ENCODE measurements at regions not wholly inside any gene's neighbourhood (a gene's known extent, or its start where the extent isn't known, plus 50 kb on each side); places are given as distances from the start of the nearest gene placed in this dataset.
"Not testable (repeated sequence)": the region's sequence is repeated elsewhere in the genome, so short reads cannot be mapped to it uniquely, and the experiment has no call there.

- DNase-seq = no peak
These were observed 495.5 kb upstream of the SOX9 start for GRCh38 chr17:71625330-71625729.

- DNase-seq = no peak
These were observed 492.5 kb upstream of the SOX9 start for GRCh38 chr17:71628306-71628705.

DNA sequence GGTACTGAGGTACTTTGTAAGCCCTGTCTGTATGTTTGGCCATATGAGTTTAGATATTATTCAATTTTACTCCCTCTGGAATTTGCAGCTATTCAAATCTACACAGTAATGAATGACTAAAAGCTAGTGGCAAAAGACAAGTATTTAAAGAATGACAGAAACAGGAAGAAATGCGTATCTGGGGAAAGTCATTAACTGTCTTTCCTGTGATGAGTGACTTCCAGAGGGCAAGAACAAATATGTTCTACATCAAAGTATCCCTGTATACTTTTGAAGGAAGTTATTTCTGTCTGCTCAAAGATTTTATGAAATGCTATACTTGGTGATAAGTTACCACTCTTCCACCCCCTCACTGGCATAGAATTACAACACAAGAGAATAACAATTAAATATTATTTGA, 489.3 kb upstream of the SOX9 start:
- no peak for DNase-seq

DNA sequence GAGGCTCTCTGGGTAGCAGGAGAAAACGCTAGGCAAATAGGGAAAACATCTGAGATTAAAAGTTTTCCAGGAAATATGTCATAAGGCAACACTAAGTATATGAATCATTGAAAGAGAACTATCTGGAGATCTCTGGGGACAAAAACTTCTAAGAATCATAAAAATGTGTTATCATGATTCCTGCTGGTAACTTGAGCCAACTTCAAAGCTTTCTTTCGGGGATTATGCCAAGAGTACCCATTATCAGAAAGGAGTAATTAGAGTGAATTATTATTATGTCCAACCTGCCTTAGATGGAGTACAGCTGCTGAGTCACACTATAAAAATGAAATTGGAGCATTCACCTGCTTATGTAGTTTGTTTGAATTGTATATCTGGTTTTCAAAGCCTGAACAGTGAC, 488.5 kb upstream of the SOX9 start:
- no peak for DNase-seq

DNA sequence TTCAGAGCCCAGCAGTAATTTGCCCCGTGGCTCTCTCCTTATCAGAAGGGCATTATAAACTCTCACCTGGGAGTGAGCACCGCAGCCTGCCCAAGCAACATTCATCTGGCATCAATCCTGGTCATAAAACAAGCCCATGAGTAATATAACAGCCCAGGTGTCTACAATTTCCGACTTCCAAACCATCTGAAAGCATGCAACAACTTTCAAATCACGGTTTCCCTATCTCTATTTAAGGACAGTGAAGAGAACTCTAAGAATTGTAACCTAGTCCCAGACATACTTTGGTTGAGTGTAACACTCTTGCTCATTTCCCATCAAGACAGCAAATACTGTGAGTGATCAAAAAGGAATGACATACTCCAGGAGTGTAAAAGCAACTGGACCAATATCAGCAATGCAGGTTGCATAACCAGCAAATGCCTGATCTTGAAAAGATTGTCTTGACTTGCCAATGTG, 487.4 kb upstream of the SOX9 start:
- no peak for DNase-seq

GRCh38 chr17:71634376-71634775, 486.4 kb upstream of the SOX9 start:
- DNase-seq = no peak

DNA sequence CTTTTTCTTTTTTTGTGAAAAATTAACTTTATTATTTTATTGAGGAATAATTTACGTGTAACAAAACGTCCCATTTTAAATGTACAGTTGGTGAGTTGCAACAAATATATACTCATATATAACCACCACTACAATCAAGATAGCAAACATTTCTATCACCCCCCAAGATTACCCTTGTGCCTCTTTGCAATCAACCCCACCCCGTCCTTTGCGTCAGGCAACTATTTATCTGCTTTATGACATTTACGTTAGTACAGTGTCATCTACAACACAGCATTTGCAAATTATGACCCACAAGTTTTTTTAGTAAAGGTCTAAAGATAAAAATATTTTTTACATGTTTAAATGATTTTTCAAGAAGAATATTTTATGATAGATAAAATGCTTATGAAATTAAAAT, 485.6 kb upstream of the SOX9 start:
- DNase-seq = no peak

GRCh38 chr17:71636644-71637043, 484.2 kb upstream of the SOX9 start:
- no peak for DNase-seq

DNA sequence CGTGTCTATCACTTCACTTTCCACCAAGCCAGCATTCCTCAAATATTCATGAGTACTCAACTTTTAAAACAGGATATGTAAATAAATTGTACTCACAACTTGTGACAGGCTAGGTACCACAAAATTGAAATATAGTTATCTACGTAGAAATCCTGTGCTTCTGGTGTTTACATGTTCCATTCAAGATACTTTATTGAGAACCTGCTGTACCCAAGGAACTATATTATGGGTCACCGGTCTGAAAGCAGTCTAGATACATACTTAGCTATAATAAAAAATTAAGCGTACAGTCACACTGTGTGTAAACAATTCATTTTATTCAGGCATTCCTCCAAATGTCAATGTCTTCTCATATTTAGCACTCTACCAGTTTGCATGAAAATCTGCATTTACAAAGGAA, 482.2 kb upstream of the SOX9 start:
- no peak for DNase-seq

DNA sequence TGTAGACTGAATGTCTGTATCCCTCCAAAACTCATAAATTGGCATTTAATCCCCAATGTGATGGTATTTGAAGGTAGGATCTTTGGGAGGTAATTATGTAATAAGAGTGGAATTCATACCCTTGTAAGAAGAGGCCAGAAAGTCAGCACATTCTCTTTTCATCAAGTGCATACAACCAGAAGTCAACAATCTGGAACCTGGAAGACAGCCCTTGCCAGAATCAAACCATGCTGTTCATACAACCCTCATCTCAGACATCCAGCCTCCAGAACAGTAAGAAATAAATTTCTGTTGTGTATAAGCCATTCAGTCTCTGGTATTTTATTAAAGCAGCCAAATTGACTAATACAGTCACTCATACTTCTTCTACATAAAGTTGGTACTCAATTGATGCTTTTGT, 481.0 kb upstream of the SOX9 start:
- no peak for DNase-seq

GRCh38 chr17:71646890-71647289, 473.9 kb upstream of the SOX9 start:
- DNase-seq = not testable (repeated sequence)

DNA sequence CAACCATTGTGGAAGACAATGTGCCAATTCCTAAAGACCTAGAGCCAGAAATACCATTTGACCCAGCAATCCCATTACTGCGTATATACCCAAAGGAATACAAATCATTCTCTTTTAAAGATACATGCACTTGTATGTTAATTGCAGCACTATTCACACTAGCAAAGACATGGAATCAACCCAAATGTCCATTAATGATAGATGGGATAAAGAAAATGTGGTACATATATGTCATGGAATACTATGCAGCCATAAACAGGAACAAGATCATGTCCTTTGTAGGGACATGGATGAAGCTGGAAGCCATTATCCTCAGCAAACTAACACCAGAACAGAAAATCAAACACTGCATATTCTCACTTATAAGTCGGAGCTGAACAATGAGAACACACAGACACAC, 472.5 kb upstream of the SOX9 start:
- not testable (repeated sequence) for DNase-seq

GRCh38 chr17:71649941-71650350, 470.9 kb upstream of the SOX9 start:
- DNase-seq = no peak

DNA sequence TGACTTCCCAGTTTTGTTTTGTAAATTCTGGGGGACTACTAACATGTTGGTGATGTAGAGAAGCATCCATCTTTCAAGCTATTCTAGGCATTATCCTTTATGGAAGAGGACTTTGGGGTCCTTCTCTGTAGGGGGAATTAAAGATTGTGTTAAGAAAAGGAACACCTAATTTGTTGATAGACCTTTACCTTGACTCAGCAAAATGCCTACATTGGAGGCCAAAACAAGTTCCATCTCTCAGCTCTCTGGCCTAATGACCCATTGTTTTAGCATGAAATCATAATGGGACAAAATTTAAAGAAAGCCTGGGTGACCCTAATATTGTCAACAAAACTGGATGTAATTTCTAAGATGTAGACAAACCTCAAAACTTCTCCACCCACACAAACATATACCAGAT, 465.3 kb upstream of the SOX9 start:
- no peak for DNase-seq

DNA sequence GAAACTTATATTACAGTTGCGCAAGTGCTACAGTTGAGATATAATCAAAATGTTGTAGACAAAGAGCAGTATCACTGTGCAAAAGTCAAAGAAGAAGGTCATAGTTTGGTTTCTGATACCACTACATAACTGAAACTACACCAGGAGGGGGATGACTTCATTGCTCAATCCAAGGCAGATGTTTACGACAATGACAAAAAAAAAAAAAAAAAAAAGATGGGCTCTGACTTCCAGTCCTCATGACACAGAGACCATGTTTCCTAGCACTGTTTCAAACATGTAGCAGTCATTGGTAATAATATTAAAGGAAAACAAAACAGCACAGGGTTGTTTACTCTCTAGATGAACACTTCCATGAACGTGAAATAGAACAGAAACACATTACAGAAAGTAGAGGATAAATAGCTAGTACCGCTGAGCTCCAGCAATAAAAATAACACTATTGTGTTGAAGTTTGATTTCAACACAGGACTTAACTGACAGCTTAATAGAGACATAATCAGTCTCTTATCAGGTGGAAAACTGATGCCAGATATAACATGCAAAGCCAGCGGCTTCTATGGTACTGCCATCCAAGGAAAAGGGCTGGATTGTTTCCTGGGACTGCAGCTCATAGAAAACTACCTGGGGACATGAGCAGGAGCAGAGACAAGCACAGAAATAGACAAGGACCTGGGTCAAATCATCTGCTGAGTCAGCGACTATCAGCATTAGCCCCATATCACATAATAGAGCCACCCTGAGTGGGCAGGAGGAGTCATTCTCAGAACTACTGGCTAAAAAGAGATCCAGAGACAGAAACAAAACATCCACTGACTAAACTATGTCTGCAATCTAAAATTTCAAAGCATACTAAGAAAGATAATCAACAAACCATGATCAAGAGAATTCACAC, 463.6 kb upstream of the SOX9 start:
- DNase-seq = no peak

DNA sequence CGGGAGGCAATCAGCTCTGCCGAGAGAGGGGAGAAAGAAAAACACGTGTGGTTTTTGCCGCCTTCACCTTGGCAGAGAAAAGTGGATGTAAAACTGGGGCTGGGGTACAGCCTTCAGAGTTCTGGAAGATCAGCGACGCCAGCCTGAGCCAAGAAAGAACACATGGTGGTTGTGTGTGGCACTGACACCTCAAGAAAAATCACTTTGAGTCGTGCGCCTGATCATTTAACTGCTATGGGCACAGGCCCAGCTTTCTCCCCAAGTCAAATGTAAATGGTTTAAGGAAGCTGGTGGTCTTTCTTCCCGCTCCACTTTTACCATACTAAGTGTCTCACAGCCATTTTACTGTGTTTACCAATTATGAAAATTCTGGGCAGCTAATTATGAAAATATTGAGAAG, 461.8 kb upstream of the SOX9 start:
- no peak for DNase-seq

- no peak for DNase-seq
These were observed 456.0 kb upstream of the SOX9 start for GRCh38 chr17:71664861-71665260.

DNA sequence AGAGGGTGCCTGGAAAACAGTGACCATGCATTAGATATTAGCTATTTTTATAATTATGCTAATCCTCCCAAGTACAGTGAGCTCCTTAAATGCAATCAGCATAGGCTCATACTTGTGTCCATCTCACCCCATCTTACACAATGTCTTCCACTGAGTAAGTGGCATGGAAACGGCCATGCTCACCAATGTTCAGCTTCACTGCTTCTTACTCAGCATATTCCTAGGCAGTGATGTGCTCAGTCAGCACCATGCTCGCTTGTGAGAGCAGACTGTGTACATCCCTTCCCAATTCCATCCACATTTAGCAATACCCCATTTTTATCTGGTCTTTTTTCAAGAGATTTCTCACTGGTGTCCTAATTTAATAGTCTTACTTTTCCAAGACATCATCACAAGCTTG, 454.8 kb upstream of the SOX9 start:
- DNase-seq = no peak

DNA sequence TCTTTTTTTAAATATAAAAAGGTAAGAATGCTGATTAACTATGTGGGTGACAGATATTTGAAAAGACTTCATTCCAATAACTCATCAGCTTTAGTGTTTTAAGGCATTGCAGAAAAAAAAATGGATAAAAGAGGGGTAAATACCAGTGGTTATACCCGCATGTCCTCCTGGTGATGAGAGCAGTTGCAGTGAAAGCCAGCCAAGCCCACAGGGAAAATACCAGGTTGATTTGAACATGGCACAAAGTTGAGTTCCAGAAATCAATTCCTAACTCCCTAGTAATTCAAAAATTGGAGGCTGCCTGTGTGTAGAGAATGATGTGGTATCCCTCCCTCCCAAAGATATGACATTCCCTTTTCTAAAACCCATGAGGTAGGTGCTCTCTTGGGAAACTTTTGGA, 453.2 kb upstream of the SOX9 start:
- DNase-seq = no peak

DNA sequence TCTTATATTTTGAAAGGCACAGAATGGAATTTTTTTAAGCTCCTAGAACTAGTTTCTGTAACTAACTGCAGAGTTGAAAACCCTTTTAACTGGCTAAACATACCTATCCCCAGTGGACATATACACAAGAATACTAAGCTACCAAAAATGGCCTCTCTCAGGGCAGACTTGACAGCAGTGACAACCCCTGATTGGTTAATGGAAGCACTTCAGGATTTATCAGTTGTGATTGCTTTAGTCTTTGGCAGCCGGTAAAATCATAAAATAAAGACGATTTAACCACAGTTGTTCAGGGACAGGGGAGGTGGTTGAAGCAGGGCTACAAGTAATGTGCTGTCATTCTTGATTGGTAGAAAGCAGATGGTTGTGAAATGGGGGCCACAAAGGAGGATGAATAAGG, 452.0 kb upstream of the SOX9 start:
- DNase-seq = no peak

DNA sequence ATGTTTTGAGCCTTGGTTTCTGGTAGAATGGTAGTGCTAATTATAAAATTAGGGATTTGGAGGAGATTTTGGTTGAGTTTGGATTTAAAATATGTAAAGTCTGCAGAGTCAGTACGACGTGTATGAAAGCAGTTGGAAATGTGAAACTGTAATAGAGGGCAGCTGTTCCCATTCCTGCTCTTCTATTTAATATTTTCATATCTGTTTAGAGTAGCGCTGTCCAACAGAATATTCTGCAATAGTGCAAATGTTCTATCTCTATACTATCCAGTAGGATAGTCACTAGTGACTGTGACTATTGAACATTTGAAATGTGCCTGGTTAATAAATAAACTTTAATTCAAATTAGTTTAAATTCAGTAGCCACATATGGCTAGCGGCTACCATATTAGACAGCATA, 443.4 kb upstream of the SOX9 start:
- no peak for DNase-seq

- DNase-seq = no peak
These were observed 441.0 kb upstream of the SOX9 start for GRCh38 chr17:71679832-71680231.

DNA sequence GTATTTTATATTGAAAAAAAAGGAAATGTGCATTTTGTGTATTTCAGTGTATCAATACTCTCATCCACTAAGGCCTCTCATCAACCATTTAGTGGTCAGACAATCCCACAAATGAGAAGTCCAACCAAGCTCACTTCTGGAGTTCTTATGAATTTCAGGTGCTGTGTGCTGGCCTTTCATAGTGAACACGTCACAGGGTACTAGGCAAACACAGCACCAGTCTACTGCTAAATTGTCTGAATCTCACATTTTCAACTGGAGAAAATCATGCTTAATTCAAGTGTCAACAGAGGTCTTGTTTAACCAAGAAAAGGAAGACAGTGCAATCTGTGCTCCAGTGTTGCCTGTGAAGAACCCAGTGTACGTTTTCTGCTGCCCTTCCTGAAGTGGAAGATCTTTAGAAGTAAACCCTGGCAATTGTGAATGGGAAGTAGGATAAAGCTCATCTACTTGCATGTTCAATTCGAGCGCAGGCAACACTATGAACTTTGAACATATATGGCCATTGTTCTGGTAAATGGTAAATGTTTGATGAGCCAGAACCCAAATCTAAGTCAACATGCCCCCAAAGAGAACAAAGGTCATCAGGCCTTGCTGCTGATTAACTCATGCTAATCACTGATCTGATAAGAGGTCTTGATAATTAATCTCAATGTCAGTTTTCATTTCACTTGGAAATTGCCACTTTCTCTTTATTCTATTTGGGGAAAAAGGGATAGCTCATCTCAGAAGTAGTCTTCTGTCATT, 439.2 kb upstream of the SOX9 start:
- no peak for DNase-seq

GRCh38 chr17:71682174-71682494, 438.7 kb upstream of the SOX9 start:
- DNase-seq = no peak

DNA sequence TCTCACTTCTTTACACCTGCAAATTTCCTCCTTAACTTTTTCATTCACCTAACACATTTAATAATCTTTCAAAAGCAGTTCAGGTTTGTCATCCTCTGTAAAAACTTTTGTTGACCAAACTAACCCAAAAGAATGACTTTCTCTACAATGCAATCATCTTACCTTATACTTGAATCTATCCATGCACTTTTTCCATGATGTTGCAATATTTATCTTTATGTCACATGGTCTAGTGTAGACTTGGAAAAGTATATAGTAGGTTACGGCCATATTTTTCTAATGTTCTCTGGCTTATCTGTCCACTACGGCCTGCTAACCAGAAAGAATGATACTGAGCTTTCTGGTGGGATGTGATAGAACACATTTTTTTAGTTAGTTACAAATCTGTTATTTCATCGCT, 431.0 kb upstream of the SOX9 start:
- no peak for DNase-seq
